ENCODE measurements at regions not wholly inside any gene's neighbourhood (a gene's known extent, or its start where the extent isn't known, plus 50 kb on each side); places are given as distances from the start of the nearest gene placed in this dataset.

DNA sequence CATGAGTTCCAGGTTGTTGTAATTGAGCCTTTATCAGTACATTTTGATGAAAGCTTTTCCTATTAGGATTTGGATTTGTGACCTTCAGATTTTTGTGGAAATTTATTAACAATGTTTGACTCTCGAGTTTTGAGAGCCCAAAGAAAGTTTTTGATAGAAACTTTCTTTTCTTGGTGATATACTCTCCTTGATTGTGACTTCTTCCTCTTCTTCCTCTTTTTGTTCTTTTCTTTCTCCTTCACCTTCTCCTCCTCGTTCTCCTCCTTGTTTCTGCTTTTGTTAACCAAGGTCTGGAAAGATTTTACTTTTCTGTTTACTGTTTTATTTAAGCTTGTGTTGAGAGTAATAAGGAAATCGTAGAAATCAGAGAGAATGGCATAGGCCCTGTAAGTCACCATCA, 182.4 kb downstream of the TRIM27 start:
- DNase-seq = no peak

DNA sequence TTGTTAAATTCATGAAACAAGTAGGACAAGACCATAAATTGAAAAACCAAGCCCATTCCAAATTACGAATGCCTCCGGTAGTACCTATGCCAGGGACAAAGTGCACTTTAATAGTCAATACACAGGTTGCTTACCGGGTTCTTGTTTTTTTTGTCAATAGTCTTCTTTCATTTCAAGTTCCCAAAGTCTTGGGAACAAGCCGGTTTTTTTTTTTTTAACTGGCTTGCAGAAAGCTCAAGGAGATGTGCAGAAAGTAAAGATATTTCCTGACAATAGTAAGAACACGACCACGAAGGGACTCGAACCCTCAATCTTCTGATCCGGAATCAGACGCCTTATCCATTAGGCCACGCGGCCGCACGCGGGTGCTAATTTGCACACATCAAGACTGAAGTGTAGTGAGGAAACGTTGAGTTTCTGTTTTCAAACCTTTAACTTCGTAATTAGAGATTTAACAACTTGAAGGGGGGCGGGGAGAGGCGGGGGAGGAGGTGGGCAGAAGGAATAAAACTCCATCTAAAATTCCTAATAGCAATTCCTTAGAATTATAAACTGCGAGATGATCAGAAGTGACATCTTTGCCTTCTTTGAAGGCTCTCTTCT, 181.0 kb downstream of the TRIM27 start:
- DNase-seq = peak; percentile 82

DNA sequence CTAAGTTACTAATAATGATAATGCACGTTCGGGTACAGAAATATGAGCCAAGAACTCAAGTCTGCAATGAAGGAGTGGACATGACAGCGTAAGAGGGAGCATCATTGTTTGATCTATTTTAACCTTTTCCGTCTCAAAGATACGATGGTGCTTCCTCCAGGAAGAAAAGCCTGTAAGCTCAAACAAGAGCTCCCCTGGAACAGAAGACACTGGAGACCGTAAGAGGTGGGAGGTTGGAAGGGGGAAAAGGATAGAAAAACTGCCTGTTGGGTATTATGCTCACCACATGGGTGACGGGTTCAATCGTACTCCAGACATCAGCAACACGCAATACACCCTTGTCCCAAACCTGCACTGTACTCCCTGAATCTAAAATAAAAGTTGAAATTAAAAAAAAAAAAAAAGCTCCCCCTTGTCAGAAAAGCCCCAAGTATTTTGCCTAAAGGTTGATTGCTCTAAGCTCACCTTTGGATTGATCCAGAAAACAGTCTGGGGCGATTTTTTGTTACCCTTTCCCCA, 180.5 kb downstream of the TRIM27 start:
- no peak for DNase-seq

DNA sequence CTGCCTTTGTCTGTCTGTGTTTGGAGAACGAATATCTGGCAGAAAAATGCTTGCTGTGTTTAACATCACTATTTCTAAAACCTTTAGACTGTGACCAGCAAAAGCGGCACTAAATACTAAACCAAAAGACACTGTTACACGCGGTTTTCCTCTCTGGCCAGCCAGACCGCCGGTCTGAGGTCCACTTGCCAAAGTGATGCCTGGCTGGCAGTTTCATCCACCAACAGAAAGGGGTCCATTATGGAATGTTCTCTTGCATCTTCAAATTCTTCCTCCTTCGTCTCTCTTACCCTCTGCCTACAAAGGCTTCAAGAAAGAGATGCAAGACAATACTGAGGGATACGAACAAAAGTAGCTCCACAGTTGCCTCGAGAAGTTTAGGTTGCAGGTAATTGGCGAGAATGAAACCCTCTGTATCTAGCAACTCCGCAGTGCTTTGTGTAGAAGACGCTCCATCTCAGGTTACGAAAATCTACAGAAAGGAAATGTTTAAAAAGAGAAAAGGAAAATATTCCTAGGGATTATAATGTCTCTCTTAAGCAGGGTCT, 176.6 kb downstream of the TRIM27 start:
- no peak for DNase-seq

DNA sequence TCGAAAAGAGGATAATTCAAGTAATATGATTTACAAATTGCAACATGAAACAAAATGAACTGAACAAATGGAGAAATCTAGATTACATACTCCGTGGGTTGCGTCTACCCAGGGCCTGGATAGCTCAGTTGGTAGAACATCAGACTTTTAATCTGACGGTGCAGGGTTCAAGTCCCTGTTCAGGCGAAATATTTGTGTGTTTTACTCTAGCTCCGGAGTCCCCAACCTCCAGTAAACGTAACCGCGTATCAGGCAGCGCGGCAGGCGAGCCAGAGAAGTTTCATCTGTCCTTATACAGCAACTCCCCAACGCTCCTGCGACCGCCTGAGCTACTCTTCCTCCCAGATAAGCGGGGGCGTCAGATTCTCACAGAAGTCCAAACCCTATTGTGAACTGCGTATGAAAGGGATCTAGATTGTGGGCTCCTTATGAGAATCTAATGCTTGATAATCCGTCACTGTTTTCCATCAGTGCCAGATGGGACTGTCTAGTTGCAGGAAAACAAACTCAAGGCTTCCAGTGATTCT, 176.1 kb downstream of the TRIM27 start:
- DNase-seq = peak; percentile 79

DNA sequence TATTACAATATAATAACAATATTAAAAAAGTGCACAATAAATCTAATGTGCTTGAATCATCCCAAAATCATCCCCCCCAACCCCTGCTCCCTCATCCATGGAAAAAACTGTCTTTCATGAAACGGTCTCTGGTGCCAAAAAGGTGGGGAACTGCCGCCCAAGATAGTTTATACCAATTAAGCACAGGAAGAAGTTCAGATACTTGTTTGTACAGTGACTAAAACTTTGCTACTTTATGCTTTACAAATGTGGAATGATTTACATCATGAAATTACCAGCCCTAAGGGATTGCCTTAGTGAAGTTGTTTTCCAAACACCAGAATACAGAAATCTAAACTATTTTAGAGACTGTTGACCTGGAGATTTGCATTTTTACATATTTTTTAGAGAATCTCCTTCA, 175.6 kb downstream of the TRIM27 start:
- no peak for DNase-seq

DNA sequence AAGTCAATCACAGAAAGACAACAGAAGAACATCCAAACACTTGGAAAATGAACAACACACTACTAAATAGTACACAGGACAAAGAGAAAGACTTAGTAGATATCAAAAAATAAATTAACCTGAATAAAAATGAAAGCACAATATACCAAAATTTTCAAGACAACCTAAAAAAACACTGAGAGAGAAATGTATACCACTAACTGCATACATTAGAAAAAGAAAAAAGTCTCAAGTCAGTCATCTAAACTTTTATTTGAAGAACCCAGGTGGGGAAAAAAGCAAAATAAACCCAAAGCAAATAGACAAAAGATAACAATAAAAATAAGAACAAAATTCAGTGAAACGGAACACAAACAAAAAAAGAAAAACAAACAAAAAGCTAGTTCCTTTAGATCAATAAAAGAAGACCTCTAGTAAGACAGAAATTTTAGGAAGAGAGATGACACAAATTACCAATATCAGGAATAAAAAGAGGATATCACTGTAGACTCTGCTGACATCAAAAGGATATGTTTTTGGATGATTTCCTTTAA, 172.8 kb downstream of the TRIM27 start:
- DNase-seq = no peak

DNA sequence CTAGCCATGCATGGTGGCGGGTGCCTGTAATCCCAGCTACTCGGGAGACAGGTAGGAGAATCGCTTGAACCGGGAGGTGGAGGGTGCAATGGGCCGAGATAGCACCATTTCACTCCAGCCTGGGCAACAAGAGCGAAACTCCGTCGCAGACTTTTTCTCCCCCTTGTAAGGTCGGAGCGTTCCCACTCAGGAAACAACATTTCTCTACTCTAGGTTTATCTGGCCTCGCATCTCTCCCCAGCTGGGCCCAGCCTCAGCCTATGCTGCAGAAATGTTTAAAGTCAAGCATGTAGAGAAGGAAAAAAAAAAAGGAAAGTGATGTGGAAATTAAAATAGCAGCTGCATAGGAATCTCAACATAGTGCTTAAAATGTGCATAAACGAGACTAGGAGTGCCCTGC, 172.3 kb downstream of the TRIM27 start:
- no peak for DNase-seq

DNA sequence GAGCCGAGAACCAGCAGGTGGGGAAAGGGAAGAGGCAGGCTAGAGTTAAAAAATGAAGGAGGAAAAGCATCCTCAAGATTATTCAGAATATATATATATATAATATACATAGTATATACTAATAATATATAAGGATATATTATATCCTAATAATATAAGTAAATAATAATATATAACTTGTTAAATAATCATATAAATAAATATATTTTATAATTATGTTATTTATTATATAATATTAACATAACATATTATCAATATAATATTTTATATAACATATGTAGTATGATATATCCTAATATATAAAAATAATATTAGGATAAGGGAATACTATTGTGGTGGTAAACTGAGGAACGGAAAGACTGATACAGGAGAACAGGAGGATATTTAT, 171.8 kb downstream of the TRIM27 start:
- DNase-seq = no peak

DNA sequence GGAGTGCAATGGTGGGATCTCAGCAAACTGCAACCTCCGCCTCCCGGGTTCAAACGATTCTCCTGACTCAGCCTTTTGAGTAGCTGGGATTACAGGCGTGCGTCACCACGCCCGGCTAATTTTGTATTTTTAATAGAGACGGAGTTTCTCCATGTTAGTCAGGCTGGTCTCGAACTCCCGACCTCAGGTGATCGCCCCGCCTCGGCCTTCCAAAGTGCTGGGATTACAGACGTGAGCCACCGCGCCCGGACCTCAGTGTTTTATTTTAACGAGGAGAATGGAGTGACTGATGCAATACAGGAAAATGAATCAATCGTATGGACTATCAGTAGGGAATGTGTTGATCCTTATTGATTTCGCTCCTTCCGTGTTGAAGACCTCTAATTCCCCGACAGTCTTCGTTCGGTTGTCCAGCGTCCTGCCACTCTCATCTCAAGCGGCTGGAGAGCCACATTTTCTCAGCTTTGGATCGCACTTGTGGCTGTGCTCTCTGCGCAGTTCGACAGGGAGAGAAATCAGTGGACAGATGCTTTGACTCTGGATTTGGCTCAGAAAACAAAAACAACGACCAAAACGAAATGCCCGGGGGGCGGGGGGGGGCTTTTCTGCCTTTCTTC, 166.2 kb downstream of the TRIM27 start:
- DNase-seq = no peak

DNA sequence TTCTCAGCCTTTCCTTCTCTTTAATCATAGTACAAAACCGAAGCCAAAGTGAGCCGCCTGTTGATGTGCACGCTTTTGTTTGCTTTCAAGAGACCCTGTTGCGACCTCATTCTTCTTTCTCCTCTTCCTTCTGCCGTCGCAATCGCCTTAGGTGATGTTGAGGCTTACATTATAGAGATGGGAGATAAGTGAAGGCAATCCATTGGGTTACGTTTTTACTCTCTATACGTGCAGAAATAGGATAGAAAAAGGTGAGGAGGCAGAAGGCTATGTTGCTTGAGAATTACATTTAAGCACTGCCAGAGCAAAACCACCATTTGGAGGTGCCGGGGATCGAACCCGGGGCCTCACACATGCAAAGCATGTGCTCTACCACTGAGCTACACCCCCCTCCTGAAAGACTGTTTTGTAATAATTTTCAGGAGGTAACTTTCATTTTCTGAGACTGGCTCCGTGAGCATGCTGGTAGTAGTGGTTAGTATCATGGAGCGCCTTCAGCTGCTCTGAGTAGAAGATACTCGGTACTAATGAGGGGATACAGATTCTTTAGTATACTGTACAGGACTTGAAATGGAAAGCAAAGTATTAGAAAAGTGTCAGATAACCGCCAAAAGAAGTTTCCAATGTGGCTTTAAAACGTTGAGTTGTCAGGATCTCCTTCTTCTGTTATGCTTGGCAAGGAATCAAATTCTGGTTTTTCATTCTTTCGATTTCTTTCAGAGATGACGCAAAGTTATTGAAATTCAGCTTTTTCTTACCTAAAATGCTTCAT, 165.6 kb downstream of the TRIM27 start:
- peak; percentile 69 for DNase-seq

DNA sequence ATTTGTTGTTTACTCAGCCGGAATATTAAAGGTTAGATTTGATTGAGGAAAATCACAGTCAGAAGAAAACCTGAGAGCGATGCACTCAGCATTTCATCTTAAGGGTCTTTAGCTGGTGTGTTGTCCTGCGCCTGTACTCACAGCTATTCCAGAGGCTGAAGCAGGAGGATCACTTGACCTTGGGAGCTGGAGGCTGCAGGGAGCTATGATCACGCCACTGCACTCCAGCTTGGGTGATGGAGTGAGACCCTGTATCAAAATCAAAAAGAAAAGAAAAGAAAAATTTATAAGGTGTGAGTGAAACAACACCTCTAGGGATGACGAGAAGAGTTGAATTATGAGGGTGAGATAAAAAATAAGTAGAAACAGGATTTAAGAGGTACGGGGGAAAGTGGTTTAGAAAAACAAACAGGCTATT, 165.0 kb downstream of the TRIM27 start:
- no peak for DNase-seq

DNA sequence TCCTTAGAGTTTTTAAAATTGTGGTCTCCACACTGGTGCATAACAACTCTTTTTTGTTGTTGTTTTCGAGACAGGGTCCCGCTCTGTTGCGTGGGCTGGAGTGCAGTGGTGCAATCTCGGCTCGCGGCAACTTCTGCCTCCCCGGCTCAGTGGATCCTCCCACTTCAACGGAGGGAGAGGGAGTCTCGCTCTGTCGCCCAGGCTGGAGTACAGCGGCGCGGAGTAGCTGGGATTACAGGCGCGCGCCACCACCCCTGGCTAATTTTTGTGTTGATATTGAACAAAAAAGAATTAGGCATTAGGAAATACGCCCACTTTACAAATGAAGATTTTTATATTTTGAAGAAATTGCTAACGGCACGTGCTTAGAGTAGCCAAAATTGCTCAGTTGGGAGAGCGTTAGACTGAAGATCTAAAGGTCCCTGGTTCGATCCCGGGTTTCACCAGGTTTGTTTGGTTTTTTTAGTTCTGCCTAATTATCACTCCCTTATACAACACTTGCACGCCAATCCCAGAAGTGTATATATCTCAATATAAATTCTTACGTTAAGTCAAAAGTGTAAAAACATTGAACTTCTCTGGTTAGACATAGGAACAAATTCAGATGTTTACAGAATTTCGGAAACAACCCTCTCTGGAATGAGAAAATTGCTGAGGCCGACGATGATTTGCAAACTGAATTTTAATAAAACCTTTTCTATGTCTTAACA, 159.6 kb downstream of the TRIM27 start:
- DNase-seq = no peak

DNA sequence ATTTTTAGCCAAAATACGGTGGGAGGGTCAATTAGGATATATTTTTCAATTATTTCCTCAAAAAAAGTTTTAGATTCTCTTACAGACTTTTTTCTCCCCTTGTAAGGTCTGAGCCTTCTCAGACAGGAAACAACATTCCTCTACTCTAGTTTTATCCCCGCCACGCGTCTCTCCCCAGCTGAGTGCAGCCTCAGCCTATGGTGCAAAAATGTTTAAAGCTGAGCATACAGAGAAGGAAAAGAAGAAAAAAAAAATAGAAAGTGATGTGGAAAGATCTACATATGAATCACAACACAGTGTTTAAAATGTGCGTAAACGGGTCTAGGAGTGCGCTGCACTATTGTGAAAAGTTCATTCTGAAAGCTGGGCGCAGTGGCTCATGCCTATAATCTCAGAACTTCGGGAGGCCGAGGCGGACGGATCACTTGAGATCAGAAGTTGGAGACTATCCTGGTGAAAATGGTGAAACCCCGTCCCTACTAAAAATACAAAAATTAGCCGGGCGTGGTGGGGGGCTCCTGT, 159.0 kb downstream of the TRIM27 start:
- DNase-seq = no peak

DNA sequence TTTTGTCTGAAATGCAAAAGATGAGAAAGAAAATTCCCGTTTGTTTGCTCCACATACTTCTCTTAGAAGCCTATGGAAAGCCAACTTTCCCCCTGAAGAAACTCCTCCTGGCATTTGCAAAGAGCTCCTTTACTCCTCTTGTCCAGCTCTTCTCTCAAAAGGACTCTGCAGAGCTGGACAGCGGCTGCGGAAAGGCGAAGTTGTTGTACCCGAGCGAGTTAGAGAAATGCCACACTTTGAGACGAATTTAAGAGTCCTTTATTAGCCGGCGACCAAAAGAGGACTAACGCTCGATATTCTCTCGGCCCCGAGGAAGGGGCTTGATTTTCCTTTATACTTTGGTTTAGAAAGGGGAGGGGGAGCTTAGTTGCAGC, 157.8 kb downstream of the TRIM27 start:
- no peak for DNase-seq

DNA sequence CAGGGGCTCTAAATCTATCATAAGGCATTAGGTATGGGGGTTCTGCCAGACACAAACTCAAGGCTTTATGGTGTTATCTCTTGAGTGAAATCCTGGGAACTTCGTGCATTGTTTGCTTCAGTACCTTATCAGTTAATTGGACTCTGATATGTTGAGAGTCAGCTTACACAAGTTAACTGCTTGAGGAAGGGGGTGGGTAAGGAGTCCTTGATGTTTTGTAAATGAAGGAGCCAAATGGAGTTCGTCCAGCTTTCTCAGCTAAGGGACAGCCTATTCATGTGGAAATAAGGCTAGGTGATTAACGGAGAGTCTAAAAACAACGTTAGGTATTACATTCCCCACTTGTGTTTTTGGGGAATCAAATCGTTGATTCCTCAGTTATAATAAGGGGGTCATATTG, 157.4 kb downstream of the TRIM27 start:
- no peak for DNase-seq

DNA sequence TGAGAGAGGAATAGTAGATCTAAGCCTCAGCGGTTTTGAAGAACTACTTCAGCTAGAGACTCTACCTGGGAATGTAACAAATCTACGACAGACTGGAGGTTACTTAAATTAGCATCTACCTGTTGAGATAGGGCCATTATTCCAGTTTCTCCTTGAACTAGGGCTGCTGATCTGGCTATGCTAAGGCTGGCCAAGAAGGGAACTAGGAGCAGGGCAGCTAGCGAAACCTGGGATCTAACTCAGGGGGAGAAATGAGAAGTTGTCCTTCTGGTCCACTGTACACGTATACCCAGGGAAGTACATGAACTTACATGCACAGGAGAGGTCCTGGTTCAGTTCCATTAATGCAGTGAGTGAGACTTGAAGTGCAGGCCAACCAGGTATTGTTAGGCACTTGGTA, 156.7 kb downstream of the TRIM27 start:
- DNase-seq = no peak

DNA sequence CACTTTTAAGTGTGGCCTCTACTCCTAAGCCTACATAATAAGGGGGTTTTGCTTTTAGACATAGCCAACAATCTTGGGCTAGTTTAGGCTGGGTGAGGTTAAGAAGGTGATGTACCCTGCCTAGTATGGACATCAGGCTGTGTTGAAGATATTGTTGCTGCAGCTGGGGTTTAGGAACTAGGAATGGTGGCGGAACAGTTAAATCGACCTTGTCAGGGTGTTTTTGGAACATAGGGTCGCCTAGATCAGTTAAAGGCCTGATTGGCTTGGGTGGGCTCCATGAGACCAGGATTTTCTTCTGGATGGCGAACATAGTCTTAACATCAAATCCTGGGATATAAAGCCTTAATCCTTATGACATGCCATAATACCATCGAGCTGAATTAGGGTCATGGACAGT, 156.1 kb downstream of the TRIM27 start:
- DNase-seq = no peak

DNA sequence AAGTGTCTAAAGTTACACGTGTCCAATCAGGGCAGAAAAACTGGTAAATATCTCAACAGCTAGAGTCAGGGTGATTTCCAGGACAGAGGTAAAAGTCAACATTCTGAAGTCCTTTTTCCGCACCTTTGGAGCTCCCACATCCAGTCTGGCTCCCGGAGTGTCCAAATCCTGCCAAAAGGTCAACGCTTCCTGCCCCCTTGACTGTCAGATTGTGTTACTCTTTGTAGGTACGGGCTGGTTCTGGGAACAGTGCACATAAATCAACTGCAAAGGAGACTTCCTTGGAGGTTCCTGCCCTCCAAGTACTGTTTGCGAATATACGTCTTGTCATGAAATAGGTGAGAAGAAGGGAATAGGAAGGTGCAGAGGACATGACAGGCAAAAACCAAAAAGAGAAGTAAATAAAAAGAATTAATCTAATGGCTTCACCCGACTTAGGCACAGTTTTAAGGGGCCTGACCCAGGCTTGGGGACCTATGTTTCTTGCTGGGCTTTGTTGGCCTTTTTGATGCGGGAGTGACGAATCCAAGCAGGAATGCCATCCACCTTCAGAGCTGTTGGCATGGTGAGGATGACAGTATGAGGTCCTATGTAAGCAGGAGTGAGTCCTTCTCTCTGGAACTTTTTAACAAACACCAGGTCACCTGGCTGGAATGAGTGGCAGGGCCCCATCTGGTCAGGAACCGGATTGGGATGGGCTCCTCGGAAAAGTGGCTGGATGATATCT, 155.4 kb downstream of the TRIM27 start:
- no peak for DNase-seq

DNA sequence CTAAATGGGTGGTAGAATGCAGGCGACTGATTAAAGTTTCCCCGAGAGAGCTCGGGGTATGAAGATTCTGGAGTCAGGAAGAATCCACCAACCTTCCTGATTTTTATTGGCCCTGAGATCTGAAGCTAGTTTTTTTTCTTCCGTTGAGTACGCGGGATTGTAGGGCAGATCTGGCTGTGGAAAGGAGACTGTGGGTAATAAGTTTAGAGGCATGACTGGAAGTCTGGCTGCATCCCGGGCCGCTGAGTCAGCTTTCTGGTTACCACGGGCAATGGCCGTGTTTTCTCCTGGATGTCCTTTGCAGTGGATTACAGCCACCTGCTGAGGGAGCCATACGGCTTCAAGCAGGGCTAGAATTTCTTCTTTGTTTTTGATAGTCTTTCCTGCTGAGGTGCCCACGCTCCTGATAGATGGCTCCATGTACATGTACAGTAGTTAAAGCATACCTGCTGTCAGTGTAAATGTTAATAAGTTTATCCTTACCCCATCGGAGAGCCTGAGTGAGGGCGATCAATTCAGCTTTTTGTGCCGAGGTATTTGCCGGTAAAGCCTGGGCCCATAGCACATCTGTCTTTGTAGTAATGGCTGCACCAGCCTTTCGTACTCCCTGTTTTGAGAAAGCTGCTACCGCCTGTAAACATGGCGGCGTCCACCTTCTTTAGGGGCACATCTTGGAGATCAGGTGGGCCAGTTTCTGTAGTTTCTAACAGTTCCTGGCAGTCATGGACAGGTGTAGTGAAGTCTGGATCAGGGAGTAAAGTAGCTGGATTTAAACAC, 154.0 kb downstream of the TRIM27 start:
- DNase-seq = peak; percentile 62

DNA sequence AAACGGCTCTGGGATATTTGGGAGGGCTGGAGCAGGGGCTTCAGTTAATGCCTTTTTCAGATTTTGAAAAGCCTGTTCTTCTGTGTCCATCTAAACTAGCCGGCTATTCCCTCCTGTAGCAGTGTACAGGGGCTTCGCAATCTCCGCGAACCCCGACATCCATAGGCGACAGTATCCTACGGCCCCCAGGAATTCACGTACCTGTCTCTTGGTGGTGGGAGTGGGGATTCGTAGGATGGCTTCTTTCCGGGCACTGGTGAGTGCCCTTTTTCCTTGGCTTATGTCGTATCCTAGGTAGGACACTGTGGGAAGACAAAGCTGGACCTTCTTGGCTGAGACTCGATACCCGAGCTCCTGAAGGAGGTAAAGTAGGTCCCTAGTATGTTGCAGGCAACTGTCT, 153.1 kb downstream of the TRIM27 start:
- no peak for DNase-seq

All from EL (cell line).